HG02623 (cell line): ENCODE measurements at regions not wholly inside any gene's neighbourhood (a gene's known extent, or its start where the extent isn't known, plus 50 kb on each side); places are given as distances from the start of the nearest gene placed in this dataset.

Experiments
- ATAC-seq: cut with Tn5 transposase; IDR thresholded peaks from one replicate; pipeline ENCODE4 v1.9.1; 2021; ENCODE audit warnings: moderate library complexity; ENCODE audit not compliant: unreplicated experiment

DNA sequence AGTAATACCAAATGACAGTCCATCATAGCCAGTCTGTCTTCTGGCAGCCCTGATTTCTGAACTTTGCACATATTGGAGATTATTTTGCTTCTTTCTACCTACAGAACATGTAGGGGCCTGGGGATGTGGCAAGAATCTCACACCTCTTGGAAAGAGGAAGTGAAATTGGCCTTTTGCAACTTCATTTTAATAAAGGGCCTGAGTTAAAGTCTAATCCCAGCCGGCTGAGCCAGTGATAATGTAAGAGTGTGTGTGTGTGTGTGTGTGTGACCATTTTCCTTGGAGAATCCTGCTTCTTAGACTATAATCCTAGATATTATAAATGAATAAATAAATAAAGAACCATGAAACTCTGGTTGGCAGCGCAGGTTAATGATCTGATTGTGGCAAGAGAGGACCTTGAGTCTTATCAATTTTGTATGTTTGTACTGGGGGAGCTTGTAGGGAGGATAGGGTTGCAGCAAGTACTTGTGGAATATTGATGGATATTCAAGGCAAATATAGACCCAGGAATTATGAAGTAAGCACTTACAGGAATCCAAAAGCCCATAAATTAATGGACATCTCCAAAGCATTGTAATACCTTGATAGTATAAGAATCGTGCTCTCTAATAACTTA is 233.2 kb upstream of the AMIGO2 start:
- peak; percentile 79 for ATAC-seq

DNA sequence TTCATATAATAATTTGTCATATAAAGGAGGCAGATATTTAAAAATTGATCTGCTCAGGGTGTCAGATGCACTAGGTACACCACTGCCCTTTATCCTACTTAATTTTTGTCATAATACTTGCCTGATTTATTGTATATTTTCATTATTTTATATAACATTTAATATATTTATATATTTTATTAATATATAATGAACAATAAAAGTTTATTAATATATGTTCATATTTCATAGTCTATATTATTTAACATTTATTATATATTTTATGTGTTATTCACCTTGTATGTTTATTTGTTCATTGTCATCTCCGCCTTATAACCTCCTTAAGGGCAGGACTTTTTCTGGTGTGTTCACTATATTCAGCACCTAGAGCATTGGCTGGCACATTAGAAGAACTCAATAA is 232.4 kb upstream of the AMIGO2 start:
- no peak for ATAC-seq

DNA sequence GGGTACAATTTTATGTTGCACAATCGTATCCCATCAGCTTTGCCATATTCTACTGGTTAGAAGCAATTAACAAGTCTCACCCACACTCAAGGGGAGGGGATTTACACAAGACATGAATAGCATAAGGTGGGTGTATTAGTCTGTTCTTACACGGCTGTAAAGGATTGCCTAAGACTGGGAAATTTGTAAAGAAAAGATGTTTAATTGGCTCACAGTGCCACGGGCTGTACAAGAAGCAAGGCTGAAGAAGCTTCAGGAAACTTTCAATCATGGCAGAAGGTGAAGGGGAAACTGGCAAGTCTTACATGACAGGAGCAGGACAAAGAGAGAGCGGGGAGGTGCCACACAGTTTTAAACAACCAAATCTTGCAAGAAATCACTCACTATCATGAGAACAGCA is 231.8 kb upstream of the AMIGO2 start:
- ATAC-seq, result no peak

DNA sequence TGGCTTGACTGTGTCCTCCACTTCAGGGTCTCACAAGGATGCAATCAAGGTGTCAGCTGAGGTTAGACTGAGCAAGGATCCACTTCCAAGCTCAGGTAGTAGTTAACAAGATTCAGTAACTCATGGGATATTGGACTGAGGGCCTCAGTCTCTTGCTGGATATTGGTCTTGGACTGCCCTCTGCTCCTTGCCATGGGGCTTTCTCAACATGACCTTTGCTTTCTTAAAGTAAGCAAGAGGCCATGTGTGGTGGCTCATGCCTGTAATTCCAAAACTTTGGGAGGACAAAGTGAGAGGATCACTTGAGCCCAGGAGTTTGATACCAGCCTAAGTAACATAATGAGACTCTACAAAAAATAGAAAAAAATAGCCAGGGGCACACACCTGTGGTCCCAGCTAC is 231.3 kb upstream of the AMIGO2 start:
- ATAC-seq, result no peak

DNA sequence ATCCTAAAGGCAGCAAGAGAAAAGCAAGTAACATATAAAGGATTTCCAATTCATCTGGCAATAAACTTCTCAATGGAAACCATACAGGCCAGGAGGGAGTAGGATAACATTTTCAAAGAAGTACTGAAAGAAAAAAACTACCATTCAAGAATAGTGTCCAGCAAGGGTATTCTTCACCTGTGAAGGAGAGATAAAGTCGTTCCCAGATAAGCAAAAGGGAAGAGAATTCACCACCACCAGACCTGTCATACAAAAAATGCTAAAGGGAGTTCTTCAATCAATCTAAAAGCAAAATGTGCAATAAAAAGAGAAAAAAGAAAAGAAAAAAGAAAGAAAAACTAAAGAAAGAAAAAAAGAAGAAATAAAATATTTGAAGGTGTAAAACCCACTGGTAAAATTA is 228.9 kb upstream of the AMIGO2 start:
- ATAC-seq, result no peak

DNA sequence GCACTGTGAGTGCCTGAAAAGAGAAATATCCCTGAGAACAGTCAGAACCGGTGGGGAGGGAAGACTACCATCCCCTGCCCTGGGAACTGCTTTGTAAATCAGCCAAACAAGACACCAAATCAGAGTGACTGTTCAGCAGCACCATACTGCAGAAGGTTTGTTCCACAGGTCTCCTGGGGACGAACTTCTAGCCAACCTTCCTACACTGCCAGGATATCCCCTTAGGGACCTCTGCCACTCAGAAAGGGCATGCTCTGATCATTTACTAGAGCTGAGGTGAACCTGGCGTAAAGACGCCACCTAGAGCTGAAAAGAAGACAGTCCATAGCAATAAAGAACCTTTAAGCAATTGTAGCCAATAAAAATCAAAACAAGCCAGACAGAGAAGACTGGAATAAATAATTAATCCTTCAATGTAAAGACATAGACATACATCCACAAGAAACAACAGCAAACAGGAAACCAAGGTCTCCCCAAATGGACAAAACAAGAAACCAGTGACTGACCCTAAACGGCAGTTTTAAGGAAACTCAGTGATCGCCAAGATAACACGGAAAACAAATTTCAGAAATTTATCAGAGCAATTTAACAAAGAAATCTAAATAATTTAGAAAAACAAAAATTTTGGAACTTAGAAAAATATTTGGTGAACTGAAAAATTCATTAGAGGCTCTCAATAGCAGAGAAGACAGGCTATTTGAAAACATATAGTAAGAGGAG is 228.1 kb upstream of the AMIGO2 start:
- ATAC-seq, result peak; percentile 92

DNA sequence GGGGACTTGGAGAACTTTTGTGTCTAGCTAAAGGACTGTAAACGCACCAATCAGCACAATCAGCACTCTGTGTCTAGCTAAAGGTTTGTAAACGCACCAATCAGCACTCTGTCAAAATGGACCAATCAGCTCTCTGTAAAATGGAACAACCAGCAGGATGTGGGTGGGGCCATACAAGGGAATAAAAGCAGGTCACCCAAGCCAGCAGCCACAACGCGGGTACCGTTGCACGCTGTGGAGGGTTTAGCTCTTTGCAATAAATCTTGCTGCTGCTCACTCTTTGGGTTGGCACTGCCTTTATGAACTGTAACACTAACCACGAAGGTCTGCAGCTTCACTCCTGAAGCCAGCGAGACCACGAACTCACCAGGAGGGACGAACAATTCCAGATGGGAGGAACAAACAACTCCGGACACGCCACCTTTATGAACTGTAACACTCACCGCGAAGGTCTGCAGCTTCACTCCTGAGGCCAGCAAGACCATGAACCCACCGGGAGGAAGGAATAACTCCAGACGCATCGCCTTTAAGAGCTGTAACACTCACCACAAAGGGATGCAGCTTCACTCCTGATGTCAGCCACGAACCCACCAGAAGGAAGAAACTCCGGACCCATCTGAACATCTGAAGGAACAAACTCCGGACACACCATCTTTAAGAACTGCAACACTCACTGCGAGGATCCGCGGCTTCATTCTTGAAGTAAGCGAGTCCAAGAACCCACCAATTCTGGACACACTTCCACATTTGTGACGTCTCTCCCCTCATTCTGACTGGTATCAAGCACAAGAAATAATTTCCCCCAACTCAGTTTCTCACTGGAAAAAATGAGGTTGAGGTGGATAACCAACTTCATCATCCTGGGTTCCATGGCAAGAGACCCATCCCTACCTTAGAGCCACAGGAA is 227.3 kb upstream of the AMIGO2 start:
- ATAC-seq, result peak; percentile 14

DNA sequence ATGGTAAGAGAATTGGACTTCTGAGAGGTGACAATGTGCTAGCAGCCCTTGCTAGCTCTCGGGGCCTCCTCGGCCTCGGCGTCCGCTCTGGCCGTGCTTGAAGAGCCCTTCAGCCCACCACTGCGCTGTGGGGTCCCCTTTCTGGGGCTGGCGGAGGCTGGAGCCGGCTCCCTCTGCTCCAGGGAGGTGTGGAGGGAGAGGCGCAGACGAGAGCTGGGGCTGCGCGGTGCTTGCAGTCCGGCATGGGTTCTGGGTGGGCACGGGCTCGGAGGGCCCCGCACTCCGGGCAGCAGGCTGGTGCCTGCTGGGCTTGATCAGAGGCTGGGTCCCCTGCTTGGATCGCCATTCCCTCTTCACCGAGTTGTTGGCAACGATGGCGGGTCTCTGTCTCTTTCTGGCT is 226.4 kb upstream of the AMIGO2 start:
- no peak for ATAC-seq

DNA sequence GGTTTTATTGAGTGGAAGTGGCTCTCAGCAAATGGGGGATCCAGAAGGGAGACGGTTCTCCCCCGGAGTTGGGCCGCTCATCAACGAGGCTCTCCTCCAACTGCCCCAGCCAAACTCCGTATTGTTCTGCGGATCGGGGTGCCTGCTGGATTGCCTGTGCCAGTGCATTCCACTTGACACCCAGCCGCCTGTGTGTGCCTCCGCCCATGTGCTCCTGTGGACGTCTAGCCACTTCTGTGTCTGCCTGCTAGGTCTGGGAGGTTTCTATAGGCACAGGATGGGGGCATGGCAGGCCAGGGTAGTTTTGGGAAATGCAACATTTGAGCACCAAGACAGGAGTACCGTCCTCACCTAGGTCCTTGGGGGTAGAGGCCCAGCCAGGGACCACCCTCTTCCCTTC is 225.7 kb upstream of the AMIGO2 start:
- ATAC-seq, result no peak

DNA sequence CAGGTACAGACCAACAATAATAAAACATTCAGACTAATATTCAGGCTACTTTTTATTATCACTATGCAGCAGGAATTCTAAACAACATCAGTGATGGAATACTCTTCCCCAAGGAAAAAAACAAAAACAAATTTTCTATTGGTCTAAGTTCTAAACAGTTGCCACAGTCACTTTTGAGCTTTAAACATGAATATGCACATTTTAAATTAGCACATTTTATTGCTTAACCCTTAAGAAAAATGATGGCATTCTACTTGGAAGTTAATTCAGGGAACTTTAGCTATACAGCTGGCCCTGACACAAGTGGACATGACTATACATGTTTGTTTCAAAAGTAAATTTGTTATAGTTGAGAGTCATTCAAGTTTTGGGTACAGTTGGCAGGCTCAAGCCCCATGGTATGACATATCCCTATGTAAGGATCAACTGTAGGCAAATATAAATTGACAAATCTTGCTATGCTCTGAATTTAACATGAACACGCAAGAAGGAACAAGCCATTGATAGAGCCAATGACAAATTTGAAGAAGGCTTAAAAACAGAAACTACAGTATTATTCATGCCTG is 224.3 kb upstream of the AMIGO2 start:
- no peak for ATAC-seq

DNA sequence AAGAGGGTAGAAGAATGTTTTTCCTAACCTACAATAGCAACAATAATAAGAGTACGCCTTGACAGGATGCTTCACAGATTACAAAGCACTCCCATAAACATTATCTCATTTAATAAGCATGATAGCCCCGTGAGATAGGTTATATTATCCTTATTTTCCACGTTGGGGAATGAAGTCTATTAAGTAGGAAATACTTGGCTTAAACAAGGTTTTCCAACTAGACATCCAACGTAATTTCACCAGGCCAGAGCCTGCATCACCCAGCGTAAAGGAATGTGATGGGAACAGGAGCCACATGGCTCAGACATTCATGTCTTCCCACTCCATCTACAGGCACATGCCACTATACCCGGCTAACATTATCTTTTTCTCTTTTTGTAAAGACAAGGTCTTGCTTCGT is 223.4 kb upstream of the AMIGO2 start:
- ATAC-seq, result no peak

DNA sequence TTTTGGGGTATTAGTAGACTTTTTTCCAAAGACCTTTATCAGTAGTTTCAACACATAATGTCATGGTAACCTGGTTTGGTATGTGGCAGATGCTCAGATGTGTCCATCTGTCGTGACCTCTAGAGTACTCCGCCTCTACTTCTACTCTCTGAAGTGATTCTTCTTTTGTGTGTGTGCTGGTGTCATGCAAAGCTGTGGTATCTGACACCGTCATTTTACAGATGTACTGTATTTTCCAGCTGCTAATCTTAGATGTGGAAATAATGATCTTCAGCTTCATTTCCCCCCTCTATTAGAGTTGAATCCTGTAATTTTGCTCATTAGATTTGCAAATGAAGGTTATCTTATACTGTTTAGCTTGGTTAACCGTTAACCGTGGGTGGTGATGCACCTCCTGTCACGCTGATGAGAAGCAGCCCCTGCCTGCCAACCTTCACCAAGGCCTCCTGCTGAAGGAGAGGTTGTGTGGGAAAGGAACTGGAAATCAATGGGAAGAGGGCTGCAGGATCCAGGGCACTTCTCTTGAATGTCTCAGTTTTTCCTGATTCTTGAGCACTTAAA is 222.4 kb upstream of the AMIGO2 start:
- peak; percentile 86 for ATAC-seq

DNA sequence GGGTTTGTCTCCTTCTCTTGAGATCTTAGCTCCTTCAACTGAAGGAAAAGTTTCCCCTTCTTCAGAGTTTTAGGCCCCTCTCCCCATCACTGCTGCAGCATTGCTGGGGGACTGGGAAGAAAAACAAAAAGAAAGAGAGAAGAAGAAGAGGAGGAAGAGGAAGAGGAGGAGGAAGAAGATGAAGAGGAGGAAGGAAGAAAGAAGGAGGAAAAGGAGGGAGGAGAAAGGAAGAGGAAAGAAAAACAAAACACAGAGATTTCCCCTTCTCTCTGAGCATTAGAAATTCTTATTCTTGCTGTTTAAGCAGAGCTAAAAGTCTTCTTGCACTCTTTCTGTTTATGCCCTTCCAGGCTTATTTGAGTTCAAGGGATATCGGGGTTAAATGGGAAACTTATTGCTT is 219.8 kb upstream of the AMIGO2 start:
- no peak for ATAC-seq

DNA sequence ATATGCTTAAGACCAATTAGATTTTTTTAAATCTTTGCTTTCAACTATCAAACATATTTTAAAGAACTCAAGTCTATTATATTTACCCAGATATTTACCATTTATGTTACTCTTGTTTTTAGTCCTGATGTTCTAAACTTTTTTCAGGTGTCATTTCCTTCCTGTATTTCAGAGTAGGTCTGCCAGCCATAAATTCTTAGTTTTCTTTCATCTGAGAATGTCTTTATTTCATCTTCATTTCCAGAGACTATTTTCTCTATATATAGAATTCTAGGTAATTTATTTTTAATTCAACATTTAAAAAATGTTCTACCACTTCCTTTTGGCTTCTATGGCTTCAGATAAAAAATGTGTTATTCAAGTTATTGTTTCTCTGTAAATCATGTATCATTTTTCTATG is 218.2 kb upstream of the AMIGO2 start:
- ATAC-seq, result no peak

DNA sequence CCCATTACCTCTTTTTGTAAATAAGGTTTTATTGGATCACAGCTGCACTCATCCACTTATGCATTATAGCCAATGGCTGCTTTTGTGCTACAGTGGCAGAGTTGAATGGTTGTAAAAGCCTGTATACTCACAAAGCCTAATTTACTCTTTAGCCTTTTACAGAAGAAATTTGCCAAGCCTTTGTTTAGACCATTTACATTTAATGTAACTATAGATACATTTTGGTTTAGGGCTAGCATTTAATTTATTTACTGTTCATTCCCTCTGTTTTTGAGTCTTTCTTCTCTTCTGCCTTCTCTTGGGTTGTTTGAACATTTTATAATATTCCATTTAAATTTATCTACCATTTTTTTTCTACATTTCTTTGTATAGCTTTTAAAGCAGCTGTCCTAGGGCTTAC is 217.1 kb upstream of the AMIGO2 start:
- no peak for ATAC-seq

DNA sequence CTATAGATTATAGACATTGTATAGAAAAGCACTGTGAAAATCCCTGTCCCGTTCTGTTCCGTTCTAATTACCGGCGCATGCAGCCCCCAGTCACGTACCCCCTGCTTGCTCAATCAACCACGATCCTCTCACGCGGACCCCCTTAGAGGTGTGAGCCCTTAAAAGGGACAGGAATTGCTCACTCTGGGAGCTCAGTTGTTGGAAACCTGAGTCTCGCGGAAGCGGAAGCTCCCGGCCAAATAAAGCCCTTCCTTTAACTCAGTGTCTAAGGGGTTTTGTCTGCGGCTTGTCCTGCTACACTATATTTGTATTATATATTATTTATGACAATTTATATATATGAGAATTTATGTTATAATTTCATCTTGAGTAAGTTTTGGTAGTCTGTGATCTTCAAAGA is 213.6 kb upstream of the AMIGO2 start:
- no peak for ATAC-seq

DNA sequence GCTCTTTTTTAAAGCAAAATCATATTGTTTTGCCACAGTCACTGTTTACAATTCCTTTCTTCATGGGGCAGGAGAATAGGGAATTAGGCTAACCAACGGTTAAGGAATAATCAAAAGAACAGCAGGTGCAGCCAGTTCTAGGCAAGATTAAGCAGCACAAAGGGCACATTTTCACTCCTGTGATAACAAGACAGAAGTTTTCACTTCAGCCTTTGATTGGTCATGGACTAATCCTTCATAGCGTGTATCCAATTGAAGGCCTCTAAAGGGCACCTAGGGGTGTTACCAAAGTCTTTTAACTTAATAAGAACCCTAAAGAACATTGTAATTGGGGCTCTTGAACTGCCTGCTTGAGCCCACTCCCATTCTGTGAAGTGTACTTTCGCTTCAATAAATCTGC is 206.9 kb upstream of the AMIGO2 start:
- no peak for ATAC-seq
